GM21737 (cell line): ENCODE measurements at regions not wholly inside any gene's neighbourhood (a gene's known extent, or its start where the extent isn't known, plus 50 kb on each side); places are given as distances from the start of the nearest gene placed in this dataset.
A peak's percentile ranks its signal among the peaks of the same experiment; 100 is the strongest.

Experiments
- ATAC-seq: cut with Tn5 transposase; IDR thresholded peaks from one replicate; pipeline ENCODE4 v1.9.1; 2021; ENCODE audit warnings: mild to moderate bottlenecking, moderate library complexity; ENCODE audit not compliant: unreplicated experiment

DNA sequence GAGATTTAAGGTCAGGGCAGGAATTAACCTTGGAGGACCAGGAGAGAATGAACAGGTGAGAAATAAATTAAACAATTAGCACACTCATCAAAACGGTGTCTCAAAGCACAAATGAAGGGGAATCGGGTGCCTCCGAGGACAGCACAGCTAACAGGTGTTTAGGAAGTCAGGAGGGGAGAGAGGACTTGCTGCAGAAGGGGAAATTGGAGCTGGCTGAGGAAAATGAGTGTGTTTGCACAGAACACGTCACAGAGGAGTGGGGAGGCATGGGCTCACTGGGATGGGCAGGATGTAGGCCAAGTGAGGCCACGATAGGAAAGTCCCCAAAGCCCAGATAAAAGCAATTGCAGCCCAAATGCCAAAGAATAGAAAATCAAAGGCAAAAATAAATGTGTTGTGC is 121.7 kb downstream of the ZNF664 start:
- no peak for ATAC-seq

DNA sequence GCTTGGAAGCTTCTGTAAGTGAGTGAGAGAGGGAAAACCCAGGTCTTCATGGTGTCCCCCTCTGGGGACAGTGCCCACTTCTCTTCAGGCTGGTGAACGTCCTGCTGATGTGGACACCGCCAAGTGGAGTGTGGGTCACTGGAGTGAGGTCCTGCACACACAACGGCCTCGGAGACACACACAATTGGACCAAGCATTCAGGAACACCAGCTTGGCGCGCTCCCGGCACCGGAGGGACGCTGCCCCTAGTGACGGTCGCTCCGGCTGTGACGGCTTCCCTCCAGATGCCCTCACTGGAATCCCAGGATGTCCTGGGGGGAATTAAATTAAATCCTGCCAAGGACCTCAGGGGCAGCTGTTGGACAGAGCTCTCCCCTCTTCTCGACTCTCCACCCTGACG is 123.1 kb downstream of the ZNF664 start:
- ATAC-seq, result no peak

DNA sequence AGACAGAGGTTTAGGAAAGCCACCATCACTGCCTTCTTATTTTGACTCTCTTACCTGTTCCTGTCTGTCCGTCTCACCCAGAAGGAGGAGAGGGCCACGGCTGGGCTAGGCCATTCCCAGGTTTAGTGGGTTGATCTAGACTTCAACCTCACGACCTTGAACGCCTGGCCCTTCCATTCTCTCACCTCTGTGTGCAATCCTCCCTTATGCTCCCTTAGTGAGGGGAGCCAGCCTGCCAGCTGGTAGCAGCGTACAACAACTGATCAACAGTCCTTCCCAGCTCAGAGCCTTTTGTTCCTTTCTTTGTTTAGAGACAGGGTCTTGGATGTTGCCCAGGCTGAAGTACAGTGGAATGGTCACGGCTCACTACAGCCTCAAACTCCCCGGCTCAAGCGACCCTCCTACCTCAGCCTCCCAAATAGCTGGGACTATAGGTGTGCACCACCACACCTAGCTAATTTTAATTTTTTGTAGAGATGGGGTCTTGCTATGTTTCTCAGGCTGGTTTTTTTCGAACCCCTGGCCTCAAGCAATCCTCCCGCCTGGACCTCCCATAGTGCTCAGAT is 123.9 kb downstream of the ZNF664 start:
- ATAC-seq, result no peak

DNA sequence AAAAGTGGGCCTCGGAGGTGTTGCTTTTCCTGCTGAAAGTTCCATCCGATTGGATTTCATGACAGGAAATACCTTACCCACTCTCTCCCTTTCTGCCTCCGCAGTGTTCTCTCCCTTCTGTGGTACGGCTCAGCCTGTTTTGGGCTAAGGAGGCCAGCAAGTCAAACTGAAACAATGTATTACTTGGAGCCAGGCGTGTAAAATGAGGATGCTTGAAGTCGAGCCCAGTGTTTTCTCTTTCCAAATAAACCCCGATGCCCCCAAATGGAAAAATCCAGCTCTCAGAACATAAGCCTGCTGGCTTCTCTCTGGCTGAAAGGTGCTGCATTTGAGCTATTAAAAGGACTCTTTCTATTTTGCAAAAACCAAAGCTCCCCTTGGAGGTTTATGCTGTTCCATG is 124.7 kb downstream of the ZNF664 start:
- no peak for ATAC-seq

DNA sequence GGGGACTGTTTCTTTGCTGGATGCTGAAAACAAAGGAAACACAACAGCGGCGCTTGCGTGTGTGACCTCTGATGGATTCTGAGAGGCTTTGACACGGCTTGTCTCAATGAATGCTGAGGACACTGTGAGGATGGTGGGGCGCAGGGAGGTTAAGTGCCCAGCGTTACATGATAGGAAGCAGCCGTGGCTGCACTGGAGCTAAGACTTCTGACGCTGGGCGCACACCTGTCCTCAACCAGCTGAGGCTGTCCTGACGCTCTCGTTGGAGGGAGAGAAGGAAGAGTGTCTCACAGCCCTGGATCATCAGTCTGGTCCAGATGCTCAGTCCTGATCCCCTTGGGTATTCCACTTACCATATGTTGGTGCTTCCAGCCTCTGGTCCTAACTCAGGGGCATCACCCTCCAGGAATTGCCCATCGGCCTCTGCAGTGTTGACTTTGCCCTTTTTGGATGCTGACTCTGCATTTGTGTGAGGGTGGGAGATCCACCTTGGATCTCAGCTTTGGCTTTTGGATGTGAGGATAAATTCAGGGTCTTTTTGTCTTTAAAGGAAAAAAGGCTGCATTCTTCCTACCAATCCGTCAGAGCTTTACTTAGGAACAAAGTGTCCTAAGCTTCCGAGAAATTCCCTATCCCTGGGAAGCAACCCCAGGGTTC is 125.2 kb downstream of the ZNF664 start:
- no peak for ATAC-seq

DNA sequence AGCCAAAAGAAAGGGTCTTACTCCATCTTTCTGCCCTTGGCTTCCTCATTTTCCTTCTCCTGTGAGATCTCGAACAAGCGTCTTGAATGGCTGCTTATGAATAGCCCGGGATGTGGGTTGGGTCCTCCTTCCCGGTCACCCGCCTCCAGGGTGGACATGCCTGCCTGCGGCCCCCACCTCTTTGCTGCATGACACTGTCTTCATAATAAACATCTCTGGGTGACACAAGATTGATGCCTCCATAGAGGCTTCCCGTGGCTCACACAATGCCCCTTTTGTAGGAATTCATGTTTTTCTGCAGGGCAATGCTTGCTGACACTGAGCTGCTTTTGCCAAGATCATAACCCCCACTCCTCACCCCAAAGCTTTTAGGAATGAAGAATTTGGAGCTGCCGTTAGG is 125.9 kb downstream of the ZNF664 start:
- no peak for ATAC-seq

DNA sequence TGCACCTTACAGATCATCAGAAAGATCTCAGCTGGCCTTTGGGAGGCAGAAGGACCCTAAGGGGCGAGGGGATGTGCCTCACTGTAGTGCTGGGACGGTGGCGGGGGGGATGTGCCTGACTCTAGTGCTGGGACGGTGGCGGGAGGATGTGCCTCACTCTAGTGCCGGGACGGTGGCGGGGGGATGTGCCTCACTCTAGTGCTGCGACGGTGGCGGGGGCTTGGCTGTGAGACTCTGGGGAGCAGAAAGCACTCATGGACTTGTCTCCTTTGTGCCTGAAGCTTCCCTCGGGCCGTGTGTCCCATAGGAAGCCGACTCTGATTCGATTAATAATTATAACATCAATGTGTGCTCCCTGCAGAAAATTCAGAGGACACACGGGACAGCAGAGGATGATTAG is 126.6 kb downstream of the ZNF664 start:
- ATAC-seq, result no peak

DNA sequence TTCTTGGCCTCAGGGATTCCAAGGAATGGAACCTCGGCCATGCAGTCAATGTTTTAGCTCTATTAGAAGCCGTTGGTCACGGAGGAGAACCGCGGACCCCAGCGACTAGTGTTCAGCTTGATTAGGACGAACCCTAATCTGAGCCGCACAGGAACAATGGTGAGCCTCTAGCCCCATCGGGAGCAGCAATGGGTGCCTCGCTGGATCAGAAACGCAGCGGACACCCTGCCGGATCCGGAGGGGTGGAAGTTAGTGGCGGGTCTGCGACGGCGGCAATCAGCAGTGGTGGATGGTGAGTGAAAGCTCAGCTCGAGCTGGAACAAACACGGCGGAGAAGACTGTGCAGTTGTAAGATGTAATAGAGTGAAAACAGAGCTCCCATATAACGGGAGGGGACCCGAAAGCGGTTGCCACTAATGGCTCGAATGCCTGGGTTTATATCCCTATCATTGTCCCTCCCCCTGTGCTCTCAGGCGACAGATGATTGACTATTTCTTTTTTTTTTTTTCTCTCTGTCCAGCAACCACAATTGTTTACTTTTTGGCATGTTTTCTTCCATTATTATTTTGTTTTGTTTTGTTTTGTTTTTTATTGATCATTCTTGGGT is 127.7 kb downstream of the ZNF664 start:
- no peak for ATAC-seq

DNA sequence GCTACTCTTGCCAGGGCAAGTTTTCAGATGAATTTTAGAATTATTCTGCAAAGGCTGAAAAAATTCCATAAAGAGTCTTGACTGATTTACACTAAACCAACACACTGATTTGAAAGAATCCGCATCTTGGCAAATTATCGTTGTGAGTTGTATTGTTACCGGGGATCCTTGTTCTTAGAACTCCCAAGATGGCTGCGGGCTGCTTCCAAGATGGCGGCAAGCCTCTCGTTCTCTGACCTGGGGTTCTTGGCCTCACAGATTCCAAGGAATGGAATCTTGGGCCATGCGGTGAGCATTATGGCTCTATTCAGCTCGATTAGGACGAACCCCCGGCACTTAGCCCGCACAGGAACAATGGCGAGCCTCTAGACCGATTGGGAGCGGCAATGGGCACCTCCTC is 132.5 kb downstream of the ZNF664 start:
- no peak for ATAC-seq

DNA sequence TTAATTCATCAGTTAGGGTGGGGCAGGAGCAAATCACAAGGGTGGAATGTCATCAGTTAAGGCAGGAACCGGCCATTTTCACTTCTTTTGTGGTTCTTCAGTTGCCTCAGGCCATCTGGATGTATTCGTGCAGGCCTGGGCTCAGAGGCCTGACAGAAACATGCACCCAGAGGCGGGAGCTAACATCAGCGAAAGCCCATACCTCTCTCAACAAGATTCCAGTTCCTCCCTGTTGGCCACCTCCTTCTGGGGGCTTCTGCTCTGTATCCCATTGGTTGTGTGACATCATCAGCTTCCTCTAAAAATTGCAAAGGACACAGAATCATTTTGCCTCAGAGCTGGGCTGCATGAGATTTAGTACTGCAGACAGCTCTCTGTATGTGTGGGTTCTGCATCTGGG is 134.3 kb downstream of the ZNF664 start:
- ATAC-seq, result no peak

DNA sequence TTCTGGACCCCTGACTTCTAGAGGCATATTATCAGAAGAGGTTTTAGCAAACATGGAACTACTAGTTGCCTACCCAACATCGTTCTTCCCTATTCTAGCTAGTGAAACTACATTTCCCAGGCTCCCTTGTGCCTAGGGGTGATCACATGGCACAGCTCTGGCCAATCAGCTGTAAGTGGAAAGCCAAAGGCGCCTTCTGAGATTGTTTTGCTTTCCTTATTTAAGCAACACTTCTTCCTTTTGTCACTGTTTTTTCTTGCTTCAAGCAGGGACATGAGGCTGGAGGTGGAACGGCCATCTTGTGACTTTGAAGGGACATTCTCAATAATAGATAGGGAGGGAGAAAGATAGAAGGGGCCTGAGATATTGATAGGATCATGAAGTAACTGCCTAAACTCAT is 136.7 kb downstream of the ZNF664 start:
- ATAC-seq, result no peak

DNA sequence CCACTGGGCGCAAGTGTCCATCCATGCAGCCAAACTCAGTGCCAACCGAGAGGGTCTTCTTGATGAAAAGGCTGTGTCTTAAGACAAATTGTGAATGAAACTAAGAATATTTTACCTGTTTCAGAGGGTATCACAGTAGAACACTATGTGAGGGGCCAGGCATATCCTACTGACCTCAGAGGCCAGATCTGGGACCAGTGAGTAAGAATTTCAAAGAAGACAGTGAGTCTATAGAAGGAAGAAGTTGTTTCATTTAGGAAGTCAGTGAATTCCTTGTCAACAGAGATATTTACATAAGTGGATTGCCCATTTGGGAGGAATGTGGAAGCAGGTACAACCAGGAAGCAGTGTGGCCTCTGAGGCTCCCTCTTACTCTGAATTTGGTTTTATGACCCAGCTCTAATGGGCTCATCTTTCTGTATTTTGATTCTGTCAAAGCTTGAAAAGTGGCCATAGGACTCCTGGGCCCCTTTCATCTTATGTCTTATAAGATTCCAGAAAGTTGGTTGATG is 137.4 kb downstream of the ZNF664 start:
- ATAC-seq, result no peak

DNA sequence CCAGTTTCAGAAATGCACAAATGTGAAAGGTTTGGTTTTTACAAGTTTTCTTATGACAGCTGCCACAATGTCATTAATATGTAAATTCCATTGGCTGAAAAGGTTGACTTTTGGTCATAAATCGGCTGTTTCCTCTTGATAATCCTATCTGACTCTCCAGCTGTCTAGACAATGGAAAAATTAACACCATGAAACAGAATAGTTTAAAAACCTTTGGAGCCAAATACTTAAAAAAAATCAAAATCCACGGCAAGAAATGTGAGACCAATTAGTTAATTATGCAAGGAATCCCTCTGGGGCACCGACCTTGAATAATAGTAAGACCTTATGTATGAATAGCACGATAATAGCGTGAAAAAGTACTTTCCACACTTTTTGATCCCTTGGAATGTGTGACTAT is 138.0 kb downstream of the ZNF664 start:
- ATAC-seq, result no peak

DNA sequence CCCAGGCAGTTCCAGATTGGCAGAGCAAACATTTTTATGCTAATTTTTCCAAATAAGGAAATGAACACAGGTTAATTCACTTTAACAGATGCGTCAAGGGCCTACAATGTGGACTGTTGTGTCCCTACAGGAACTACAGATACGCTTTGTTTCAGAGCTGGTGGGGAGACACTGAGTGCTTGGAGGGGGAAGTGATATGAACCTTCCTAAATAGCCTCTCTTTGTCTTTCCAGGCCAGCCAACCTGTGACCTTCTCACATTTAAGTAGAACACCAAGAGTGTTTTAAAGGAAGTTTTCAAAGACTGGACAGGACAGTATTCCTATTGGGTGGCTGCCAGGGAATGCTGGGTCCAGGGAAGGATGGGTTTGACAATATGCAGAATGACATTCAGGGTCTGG is 141.3 kb downstream of the ZNF664 start:
- no peak for ATAC-seq

DNA sequence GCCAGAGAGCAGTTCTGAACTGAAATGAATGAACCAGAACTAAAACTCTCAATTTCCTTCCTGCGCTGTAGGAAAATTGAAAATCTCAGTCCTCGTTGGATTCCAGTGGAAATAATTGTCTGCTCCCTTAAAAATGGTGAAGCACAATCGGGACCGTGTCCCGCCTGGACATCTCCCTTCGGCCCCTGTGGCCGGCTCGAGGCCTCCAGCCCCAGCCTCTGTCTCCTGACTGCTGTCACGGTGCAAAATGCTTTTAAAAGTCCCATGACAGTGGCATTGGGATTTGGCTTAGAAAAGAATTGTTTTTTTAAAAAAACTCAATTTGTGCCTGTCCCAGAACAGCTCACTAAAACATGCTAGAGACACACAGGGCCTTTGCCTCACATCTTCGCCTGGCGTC is 142.5 kb downstream of the ZNF664 start:
- ATAC-seq, result no peak

DNA sequence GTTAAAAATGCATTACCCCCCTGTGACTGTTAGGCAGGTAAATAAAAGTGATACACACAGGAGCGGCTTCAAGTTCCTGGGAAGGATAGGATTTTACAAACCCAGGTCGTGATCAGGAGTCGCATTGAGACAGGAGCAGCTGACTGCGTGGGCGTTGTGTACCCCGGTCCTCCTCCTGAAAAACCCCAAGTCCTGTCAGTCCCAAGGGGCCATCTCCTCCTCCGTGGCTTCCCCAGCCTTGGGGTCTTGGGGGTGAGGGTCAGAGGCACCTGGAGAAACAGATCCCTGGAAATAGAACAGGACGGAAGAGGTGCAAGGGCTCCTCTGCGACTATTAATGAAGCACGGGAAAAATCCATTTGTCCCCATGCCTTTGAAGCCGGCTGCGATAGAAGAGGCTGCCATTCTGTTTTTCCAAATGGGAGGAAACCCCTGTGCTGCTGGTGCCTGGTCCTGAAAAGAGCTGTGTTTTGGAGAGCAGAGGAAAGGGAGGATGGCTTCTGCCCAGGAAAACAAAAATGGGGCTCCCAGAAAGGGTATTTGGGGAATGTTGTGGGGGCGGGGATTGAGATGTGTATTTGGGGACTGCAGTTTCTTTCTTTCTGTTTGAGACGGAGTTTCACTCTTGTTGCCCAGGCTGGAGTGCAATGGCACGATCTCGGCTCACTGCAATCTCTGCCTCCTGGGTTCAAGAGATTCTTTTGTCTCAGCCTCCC is 143.1 kb downstream of the ZNF664 start:
- no peak for ATAC-seq

DNA sequence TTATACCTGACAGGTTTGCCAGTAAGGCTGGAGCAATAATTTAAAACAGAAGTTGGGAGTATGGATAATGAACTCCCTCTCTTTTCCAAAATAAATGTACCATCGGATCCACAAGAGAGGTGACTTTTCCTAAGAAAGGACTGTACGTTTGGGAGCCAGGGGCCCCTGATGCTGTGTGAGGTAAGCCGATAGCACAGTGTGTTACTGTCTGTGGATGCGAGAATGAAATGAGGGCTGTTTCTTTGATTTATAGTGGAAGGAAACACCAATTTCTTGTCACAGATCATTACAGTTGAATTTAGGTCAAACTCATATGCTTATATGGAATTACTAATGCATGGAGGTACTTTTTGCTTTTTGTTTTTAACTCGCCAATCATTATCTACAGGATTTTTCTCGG is 147.7 kb downstream of the ZNF664 start:
- ATAC-seq, result no peak

DNA sequence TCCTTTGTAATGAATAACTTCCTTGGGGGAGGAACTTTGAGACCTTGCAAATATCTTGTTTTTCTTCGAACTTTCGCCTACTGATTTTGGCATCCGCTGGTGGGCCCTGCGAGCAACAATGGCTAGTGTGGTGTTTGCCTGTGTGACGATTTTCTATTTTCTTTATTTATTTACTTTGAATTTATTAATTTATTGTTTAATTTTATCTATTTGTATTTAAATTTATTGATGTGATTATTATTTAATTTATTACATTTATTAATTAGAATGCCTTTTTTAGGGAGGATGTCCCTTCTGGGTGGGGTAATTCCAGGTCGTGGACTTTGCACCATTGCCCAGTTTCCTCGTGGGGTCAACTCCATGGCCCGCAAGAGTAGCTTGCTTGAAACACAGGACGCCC is 149.7 kb downstream of the ZNF664 start:
- no peak for ATAC-seq

DNA sequence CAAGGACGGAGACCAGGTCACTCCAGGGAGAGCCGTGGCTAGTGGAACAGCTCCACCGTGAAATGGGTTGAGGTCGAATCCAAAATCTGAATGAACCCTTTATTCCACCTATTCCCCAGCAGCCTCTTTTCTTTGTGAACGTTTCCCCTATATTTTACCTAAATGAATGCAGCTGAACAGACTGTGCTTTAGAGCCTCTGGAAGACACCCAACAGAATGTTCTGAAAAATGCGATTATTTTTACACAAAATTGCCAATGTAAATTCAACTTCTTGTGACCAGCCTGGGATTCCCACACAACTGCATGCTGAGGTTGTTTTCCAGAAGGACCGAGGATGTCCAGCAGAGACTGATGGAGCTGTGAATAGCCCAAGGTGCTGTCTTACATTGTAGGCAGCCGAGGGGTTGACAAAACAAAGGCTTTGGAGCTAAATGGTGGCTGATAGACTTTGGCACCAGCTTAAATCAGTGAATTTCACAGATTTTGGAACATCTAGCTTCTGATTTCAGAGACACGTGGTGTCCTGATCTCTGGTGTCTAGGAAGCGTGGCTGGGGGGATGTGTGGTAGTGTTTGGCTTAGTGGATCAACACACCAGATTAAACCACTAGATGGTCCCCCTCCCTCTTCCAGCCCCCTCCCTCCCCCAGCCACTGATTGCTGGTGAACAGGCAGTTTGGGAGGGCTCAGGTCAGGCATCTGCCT is 150.4 kb downstream of the ZNF664 start:
- no peak for ATAC-seq

DNA sequence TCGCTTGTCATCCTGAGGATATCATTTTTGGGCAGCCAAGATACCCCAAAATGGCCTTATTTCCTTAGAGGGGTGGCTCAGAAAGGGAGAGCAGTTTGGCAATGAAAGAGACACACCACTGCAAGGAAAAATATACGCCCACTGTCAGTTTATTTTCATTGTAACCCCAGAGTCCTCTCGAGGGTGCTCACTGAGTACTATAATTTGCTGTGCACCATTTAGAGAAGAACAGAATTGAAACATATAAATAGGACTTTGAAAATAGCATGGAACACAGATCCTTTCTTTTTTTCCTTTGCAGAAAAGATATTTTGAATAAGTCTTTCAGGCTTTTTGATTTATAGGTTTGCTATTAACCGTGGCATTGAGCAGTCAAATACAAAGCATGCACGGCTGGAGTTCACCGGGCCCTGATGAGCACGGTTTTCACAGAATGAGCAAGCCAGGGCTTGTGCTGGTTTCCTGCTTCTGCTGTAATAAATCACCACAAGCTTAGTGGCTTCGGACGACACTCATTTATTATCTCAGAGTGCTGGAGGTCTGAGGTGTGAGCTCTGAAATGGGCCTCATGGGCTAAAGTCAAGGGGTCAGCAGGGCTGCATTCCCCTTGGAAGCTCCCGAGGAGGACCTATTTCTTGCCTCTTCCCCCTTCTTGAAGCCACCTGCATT is 152.3 kb downstream of the ZNF664 start:
- ATAC-seq, result peak; percentile 88
